D721Med (cell line): ENCODE measurements at regions not wholly inside any gene's neighbourhood (a gene's known extent, or its start where the extent isn't known, plus 50 kb on each side); places are given as distances from the start of the nearest gene placed in this dataset.

Experiments
- DNase-seq: peaks from one replicate; pipeline ENCODE4 v3.0.0; 2011; ENCODE audit warnings: low spot score; ENCODE audit not compliant: insufficient read length
- FAIRE-seq: peaks from 2 replicates; lab custom pipeline; 2011; peaks lifted over from hg19 to GRCh38; lab: Jason Lieb, UNC
- CTCF ChIP-seq: IDR thresholded peaks from 2 replicates; pipeline ENCODE4 v1.5.1; 2012; ENCODE audit warnings: mild to moderate bottlenecking, control low read depth; ENCODE audit not compliant: insufficient read depth; ENCODE audit errors: missing control alignments

GRCh38 chr4:137029026-137029425 lies 503.3 kb downstream of the PCDH18 start:
- DNase-seq (no peak), FAIRE-seq (no peak)

GRCh38 chr4:137025484-137026059 lies 506.7 kb downstream of the PCDH18 start:
- TF ChIP-seq CTCF, result no peak
- no peak for DNase-seq
- no peak for FAIRE-seq

More at GRCh38 chr4:137029026-137029425, 503.3 kb downstream of the PCDH18 start:
- TF ChIP-seq CTCF, result no peak

GRCh38 chr4:137015426-137016409 lies 516.6 kb downstream of the PCDH18 start:
- FAIRE-seq (no peak), DNase-seq (no peak)
- no peak for TF ChIP-seq CTCF

GRCh38 chr4:137000432-137000831 lies 531.9 kb downstream of the PCDH18 start:
- TF ChIP-seq CTCF, result no peak
- DNase-seq (no peak), FAIRE-seq (no peak)

- FAIRE-seq (no peak), DNase-seq (no peak)
- no peak for TF ChIP-seq CTCF
Measured at GRCh38 chr4:136992032-136992431, 540.3 kb downstream of the PCDH18 start.

- TF ChIP-seq CTCF, result no peak
- FAIRE-seq (no peak), DNase-seq (no peak)
Measured at GRCh38 chr4:136985683-136986082, 546.6 kb downstream of the PCDH18 start.

GRCh38 chr4:136967069-136967468 lies 565.2 kb downstream of the PCDH18 start:
- FAIRE-seq, result no peak
- TF ChIP-seq CTCF, result no peak
- no peak for DNase-seq
